Occipital lobe (tissue), 1 donor: ENCODE measurements at regions not wholly inside any gene's neighbourhood (a gene's known extent, or its start where the extent isn't known, plus 50 kb on each side); places are given as distances from the start of the nearest gene placed in this dataset.

Source experiments
- DNase-seq: peaks from one replicate; lab custom pipeline; 2025; lab: John Stamatoyannopoulos, UW

- DNase-seq = no peak
Observed at GRCh38 chr2:161102770-161103450, 57.3 kb upstream of the TANK start.

GRCh38 chr2:161103451-161103831 lies 56.8 kb upstream of the TANK start:
- no peak for DNase-seq

GRCh38 chr2:161104054-161104553 lies 56.1 kb upstream of the TANK start:
- DNase-seq = no peak

- no peak for DNase-seq
Observed at GRCh38 chr2:161107265-161107664, 53.0 kb upstream of the TANK start.
